ENCODE measurements at regions not wholly inside any gene's neighbourhood (a gene's known extent, or its start where the extent isn't known, plus 50 kb on each side); places are given as distances from the start of the nearest gene placed in this dataset.

- Mint-ChIP-seq H3K4me3 (ENCODE audit: unreplicated experiment) (no peak overlapping the region), H3K9me3 (ENCODE audit: unreplicated experiment) (no peaks in the 10 kb centered on the region)
- TF ChIP-seq CTCF (IDR thresholded peaks at IDR 0.05; ENCODE audit: unreplicated experiment): no peak
These were observed 829.1 kb upstream of the MGAT4C start for GRCh38 chr12:87085286-87085685.

GRCh38 chr12:87082756-87083155 lies 826.6 kb upstream of the MGAT4C start:
- H3K36me3 Mint-ChIP-seq (ENCODE audit: low read depth, unreplicated experiment): no peaks in the 10 kb centered on the region
- no peaks in the 10 kb centered on the region for H3K9me3 Mint-ChIP-seq (ENCODE audit: unreplicated experiment)
- H3K4me1 Mint-ChIP-seq (ENCODE audit: unreplicated experiment): no peaks in the 10 kb centered on the region
- no peaks in the 10 kb centered on the region for H3K27me3 Mint-ChIP-seq (ENCODE audit: unreplicated experiment)
- no peak overlapping the region for H3K4me3 Mint-ChIP-seq (ENCODE audit: unreplicated experiment)
- DNase-seq (ENCODE audit: low spot score): no peak
- TF ChIP-seq CTCF (IDR thresholded peaks at IDR 0.05; ENCODE audit: unreplicated experiment): no peak
- no peak overlapping the region for H3K27ac Mint-ChIP-seq (ENCODE audit: unreplicated experiment)

More at GRCh38 chr12:87085286-87085685, 829.1 kb upstream of the MGAT4C start:
- Mint-ChIP-seq H3K36me3 (ENCODE audit: low read depth, unreplicated experiment) (no peaks in the 10 kb centered on the region), H3K27me3 (ENCODE audit: unreplicated experiment) (no peaks in the 10 kb centered on the region), H3K27ac (ENCODE audit: unreplicated experiment) (no peak overlapping the region), H3K4me1 (ENCODE audit: unreplicated experiment) (no peaks in the 10 kb centered on the region)
- DNase-seq (ENCODE audit: low spot score): no peak

GRCh38 chr12:87074781-87075180 lies 818.6 kb upstream of the MGAT4C start:
- DNase-seq (ENCODE audit: low spot score): no peak
- no peak overlapping the region for H3K27ac Mint-ChIP-seq (ENCODE audit: unreplicated experiment)
- no peaks in the 10 kb centered on the region for H3K36me3 Mint-ChIP-seq (ENCODE audit: low read depth, unreplicated experiment)
- H3K4me3 Mint-ChIP-seq (ENCODE audit: unreplicated experiment): no peak overlapping the region
- H3K27me3 Mint-ChIP-seq (ENCODE audit: unreplicated experiment): no peaks in the 10 kb centered on the region
- no peaks in the 10 kb centered on the region for H3K4me1 Mint-ChIP-seq (ENCODE audit: unreplicated experiment)
- no peak for TF ChIP-seq CTCF (IDR thresholded peaks at IDR 0.05; ENCODE audit: unreplicated experiment)
- H3K9me3 Mint-ChIP-seq (ENCODE audit: unreplicated experiment): peaks cover 6% of the 10 kb centered on the region

- TF ChIP-seq CTCF (IDR thresholded peaks at IDR 0.05; ENCODE audit: unreplicated experiment): no peak
- Mint-ChIP-seq H3K4me3 (ENCODE audit: unreplicated experiment) (no peak overlapping the region), H3K27ac (ENCODE audit: unreplicated experiment) (no peak overlapping the region), H3K9me3 (ENCODE audit: unreplicated experiment) (no peaks in the 10 kb centered on the region), H3K4me1 (ENCODE audit: unreplicated experiment) (no peaks in the 10 kb centered on the region), H3K36me3 (ENCODE audit: low read depth, unreplicated experiment) (no peaks in the 10 kb centered on the region), H3K27me3 (ENCODE audit: unreplicated experiment) (no peaks in the 10 kb centered on the region)
- no peak for DNase-seq (ENCODE audit: low spot score)
These were observed 810.1 kb upstream of the MGAT4C start for GRCh38 chr12:87066326-87066725.

- Mint-ChIP-seq H3K9me3 (ENCODE audit: unreplicated experiment) (no peaks in the 10 kb centered on the region), H3K27ac (ENCODE audit: unreplicated experiment) (no peak overlapping the region), H3K27me3 (ENCODE audit: unreplicated experiment) (no peaks in the 10 kb centered on the region), H3K36me3 (ENCODE audit: low read depth, unreplicated experiment) (no peaks in the 10 kb centered on the region), H3K4me1 (ENCODE audit: unreplicated experiment) (no peaks in the 10 kb centered on the region), H3K4me3 (ENCODE audit: unreplicated experiment) (no peak overlapping the region)
- DNase-seq (ENCODE audit: low spot score): no peak
- TF ChIP-seq CTCF (IDR thresholded peaks at IDR 0.05; ENCODE audit: unreplicated experiment): no peak
These were observed 803.0 kb upstream of the MGAT4C start for GRCh38 chr12:87059231-87059630.
